HG02970 (cell line): ENCODE measurements at regions not wholly inside any gene's neighbourhood (a gene's known extent, or its start where the extent isn't known, plus 50 kb on each side); places are given as distances from the start of the nearest gene placed in this dataset.
"Not testable (repeated sequence)": the region's sequence is repeated elsewhere in the genome, so short reads cannot be mapped to it uniquely, and the experiment has no call there.

Source experiments
- ATAC-seq: cut with Tn5 transposase; IDR thresholded peaks from one replicate; pipeline ENCODE4 v1.9.1; 2021; ENCODE audit warnings: mild to moderate bottlenecking, moderate library complexity, moderate number of reproducible peaks; ENCODE audit not compliant: unreplicated experiment, low FRiP score

DNA sequence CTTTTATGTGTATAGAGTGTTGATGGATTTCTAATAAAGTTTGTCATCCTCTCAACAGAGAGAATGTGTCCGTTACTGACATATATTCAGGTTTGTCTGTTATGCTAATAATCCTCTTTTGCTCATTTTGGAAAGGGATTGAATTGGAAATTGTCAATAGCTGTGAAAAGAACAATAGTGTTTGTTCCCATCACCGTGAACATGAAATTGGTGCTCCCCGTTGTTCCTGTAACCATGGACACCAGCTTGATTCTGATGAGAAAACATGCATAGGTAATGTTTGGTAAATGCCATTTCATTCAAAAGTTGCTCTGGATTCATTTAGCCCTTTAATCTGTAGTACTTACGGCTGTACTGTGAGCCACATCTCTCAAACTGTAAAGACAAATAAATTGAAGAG, 707.0 kb upstream of the GOLIM4 start:
- no peak for ATAC-seq

DNA sequence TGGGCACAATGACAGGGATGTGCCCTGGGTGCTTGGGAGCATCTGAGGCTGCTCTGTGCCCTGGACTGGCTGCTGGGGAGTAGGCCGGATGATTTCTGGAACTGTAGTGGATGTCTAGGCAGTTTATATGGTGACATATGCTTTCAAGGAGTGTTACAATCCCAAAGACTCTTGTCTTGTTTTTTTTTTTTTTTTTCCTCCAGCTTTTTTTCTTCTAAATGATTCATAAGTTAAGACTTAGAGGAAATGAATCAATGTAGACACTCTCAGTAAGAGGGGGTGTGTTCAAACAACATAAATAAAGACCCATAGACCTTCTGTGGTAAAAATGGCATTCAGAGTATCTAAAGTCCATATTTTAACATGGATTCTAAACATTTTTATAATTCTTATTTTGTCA, 706.1 kb upstream of the GOLIM4 start:
- ATAC-seq = no peak

DNA sequence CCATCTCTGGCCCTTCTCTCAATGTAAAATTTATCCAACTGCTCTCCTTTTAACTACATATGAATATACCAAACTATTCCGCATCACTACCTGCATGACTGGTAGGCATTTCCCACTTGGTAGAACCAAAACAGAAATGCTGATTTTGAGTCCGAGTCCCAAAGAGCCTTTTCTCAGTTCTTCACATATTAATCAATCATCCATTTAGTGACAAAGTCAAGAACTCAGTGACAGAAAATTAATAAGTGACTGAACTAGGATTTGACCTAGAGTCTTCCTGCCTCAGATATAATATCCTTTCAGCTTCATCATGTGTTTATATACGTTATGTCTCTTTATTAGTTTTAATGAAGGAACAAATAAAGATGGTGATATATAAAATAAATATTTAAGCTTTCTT, 700.6 kb upstream of the GOLIM4 start:
- ATAC-seq = no peak

DNA sequence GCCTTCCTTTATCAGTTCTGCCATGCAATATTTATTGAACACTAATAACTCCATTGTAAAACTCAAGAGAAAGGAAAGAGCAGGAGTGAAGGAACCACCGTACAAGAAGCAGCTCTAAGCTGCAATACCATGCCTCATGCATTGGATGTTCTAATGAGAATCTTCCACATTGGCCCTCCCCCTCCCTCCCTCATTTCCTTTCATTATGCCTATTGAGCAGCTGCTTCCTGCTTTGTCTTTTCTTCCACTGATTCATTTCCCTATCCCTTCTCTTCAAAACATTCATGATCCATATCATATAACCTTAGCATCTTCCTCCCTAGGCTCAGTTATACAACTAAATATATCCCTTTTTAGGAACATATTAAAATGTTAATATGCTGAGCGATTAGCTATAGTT, 698.7 kb upstream of the GOLIM4 start:
- ATAC-seq = no peak

DNA sequence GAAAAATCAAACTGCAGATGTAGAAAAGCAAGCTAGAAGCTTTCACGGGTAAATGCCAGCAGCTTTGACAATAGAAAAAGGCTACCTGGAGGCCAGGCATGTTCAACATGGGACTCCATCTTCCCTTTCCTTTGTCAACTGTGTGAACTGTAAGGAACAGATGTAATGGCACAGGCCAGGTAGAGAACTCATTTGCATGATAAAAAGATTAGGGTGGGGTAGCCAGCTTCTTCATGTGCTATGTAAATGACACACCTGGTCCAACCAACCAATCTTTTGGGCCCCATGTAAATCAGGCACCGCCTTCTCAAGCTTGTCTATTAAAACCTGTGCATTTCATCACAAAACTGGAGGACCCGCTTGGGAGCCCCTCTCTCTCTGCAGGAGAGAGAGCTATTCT, 686.5 kb upstream of the GOLIM4 start:
- ATAC-seq = no peak

DNA sequence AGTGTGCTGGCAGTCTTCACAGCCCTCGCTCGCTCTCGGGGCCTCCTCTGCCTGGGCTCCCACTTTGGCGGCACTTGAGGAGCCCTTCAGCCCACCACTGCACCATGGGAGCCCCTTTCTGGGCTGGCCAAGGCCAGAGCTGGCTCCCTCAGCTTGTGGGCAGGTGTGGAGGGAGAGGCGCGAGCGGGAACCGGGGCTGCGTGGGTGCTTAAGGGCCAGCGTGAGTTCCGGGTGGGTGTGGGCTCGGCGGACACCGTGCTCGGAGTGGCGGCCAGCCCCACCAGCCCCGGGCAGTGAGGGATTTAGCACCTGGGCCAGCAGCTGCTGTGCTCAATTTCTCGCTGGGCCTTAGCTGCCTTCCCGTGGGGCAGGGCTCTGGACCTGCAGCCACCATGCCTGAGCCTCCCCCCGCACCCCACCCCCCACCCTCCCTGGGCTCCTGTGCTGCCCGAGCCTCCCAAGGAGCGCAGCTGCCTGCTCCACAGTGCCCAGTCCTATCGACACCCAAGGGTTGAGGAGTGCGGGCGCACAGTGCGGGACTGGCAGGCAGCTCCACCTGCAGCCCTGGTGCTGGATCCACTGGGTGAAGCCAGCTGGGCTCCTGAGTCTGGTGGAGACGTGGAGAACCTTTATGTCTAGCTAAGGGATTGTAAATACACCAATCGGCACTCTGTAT, 684.4 kb upstream of the GOLIM4 start:
- ATAC-seq = not testable (repeated sequence)

DNA sequence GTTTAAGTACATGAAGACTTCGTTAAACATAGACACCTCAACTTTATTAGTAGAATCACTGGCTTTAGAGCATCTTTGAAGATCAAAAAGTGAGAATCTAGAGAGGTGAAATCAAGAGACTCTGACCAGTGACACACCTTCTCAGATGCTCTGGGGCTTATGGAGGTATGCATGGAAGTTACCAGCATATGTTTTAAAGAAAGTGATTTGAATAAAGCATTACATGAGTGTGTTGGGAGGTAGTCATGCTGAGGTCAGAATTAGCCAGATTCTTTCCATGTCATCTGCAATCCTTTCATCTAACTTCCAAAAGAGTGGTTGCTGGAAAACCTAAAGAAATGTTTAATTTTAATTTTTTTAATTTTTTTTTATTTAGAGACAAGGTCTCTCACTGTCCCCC, 658.0 kb upstream of the GOLIM4 start:
- no peak for ATAC-seq

DNA sequence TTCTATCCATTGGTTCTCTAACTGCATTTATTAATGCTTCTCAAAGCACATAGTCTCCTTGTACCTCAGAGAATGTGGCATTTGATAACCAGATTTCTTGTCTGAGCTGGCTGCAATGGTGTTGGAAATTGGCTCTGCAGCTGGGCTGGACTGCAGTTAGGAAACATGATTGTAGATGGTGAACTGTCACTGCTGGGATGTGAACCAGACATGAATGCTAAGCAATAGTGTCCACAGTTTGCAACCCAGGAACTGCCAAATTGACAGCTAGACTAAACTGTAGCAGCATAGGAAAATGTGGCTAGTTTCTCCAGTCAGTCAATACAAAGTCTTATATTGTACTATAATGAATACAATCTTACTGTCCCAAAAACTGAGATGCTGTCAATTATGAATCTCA, 656.6 kb upstream of the GOLIM4 start:
- no peak for ATAC-seq

DNA sequence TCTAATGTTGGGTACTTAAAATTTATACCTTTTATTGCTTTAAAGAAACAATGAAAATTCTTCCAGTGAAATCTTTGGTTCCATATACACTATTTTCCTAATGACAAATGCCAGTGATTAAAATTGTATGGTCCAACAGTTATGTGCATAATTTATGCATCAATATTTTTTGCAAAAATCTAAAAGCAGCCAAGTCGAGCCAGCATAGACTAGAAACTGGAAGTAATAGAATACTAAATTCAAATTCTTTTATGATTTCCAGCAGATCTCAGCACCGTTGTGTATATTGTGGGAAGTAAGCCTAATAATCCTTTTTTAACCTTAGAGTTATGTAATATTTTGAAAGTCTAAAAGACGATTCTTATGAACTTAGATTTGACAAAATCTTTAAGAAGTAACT, 652.0 kb upstream of the GOLIM4 start:
- no peak for ATAC-seq

DNA sequence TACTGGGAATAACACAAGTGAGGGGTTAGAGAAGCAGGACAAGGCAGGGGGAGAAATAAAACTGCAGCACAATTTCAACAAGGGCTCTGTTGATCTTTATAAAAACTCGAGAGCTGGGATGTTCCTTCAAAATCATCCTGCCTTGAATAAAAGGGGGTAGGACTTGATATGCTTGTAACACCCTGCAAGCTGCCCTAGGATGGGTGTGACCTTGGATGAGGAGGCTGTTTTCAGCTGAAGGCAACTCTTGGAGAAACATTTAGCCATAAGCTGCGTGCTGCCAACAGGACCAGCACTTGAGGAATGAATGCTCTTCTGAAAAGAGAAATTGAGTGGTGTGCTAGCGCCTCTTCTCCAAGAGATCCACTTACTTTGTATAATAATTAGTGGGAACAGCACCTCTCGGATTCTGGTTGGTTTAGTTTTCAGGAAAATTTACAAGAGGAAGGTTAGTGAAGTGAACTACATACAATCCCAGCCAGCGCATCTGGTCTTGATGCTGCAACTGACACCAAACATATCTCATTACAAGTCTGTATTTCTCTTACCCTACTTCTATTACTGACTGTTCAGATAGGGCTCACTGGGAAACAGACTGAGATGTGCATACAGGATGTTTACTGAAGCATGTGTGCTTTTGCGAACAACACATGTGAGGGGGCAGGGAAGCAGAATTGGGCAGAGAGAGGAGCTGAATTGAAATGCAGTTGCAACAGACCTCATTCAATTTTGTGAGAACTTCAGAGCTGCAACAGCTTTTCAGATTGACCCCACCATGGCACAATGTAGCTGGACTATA, 643.0 kb upstream of the GOLIM4 start:
- ATAC-seq = no peak

DNA sequence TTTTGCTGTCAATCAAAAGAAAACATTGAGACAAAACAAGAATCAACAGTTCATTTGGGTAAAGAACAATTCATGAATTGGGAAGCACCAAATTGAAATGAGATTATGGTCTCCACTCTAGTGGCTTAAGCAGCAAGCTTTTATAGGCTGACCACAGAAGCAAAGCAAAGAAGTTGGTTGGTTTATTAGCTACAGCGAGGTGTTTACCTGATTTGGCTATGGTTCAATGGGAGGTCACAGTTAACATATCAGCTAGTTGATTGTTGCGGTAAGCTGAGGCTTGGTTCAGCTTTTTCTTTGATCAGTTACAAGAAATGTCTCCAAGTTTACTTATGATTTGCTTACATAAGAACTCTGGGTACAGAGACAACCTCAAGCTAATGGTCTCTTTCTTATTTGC, 640.5 kb upstream of the GOLIM4 start:
- no peak for ATAC-seq

DNA sequence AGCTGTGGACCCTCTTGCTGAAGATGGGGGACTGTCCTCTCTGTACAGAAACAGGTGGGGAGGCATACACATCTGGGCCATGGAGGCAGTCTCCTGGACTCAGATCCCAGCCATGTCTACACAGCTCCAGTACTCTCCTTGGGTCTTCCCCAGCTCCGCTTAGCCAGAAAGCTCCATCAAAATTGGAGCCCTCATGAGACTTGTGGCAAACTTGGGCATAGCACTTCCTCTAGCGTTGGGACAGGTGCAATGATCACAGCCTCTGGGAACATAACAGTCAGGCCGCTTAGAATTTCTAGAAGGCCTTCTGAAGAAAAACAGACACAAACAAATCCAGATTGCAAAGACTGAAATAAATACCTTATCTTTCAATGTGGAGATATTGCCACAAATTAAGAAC, 634.3 kb upstream of the GOLIM4 start:
- no peak for ATAC-seq

DNA sequence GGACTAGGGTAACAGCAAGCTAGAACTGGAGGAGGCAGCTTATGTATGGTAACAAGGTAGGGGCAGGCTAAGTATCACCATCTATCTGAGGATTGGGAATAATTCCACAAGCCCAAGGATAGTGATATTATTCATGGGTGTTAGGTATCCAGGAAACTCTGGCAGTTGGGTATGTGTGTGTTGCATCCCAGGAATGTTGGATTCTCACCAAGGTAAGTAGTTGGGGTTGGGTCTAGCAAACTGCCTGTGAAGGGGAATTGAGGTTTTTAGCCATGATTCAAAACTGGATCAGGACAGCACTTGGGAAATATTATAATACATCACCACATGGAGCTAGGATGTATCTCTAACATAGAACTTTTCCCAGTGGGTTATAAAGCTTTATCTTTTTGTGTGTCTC, 626.4 kb upstream of the GOLIM4 start:
- no peak for ATAC-seq

DNA sequence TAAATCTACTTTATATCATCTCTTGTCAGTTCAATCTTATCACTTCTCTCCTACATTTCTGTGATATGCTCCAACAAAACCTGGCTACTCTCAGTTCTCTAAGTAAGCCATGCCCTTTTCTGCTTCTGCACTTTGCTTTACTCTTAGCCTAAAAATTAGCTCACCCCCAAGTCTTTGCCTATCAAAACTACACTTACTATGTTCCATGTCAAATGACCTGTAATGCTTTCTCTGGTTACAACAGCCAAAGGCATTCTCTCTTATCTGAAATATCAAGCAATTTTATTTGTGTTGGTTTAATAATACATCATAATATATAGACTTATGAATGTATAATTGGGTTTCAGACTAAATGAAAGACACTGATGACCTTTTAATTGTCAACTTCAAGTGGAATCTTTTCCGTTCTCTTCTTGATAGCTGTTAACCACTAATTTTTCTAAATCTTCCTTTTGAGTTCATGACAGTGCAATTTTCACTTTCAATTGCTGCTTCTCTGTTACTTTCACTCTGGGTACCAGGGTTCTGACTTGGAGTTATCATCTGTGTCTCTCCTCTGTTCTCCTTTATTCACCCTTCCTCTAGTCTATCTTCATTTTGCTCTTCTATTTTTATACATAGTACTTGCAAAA, 619.0 kb upstream of the GOLIM4 start:
- ATAC-seq = peak; percentile 94

DNA sequence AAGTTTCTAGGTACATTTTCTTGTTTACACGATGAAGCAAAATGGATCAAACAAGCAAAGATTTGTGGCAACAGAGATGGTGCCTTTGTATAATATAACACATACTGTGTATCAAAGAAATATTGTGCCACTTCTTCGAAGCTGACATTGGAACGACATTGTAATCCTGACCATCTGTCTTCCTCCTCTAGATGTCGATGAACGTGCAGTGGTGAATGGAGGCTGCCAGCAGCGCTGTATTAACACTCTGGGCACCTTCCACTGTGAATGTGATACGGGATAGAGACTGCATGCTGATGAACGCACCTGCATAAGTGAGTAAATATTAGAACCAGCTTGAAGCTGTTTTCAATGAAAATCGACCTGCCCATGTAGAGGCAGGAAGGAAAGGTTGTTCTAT, 613.3 kb upstream of the GOLIM4 start:
- ATAC-seq = no peak

DNA sequence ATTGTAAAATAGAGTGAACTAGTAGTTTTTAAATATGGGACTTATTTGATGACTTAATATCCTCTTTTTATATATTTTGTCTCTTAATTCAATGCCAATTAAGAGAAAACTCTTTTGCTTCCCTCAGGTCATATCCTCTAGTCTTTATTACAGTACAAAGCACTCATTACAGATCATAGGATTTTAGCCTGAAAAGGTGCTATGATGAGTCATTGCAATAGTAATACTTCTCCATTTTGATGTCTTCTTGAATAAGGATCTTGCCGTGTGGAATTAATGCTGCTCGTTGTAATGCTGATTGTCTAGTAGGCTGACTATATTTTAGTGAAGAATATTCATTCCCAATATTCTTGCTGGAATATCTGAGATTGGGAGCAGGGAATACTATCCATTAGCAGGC, 612.2 kb upstream of the GOLIM4 start:
- ATAC-seq = no peak

DNA sequence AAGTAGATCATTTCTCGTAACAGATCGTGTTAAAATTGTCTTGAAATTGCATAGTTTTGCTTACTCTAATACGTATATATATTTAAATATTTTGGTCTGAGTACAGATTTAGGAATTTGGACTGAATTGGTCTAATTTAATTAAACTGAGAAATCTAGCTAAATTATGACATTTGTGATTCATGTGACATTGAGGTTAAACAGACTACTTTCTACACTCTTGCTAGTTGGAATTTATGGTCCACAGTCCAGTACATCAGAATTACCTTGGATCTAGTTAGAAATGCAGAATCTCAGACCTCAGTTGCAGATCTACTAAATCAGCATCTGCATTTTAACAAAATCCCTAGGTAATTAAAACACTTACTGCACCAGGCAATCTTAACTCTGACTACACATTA, 609.7 kb upstream of the GOLIM4 start:
- ATAC-seq = no peak

DNA sequence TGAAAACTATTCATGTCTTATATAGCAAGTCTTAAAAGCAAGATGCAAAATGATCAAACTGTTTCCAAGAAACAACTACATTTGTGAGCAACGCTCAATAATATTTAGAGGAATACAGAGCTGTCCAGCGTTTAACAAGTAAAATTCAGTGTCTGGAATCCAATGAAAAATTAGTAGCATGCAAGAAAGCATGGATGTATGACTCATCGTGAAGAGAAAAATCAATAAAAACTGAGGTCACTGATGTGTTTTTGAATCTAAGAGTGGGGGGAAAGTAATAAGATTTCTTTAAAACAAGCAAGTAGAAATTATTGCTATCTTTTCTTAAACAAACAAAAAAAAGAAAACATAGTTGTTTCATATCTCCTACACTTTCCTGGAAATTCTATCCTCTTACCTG, 600.3 kb upstream of the GOLIM4 start:
- no peak for ATAC-seq

DNA sequence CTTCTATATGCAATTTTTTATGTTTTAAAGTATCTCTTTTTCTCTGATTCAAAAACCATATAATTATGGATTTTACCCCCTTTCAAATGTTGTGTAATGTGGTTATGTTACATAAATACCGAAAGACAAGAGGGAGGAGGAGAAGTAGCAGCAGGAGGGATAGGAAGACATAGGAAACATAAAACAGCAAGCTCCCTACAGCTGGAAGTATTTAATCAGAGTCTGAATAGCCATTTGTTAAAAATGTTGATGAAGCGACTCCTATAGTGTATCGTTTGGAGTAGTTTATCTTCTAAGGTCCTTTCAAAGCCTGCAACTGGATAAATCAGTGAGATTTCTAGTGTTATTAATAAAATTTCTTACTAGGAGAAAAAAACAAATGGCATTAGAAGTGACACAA, 598.1 kb upstream of the GOLIM4 start:
- no peak for ATAC-seq

DNA sequence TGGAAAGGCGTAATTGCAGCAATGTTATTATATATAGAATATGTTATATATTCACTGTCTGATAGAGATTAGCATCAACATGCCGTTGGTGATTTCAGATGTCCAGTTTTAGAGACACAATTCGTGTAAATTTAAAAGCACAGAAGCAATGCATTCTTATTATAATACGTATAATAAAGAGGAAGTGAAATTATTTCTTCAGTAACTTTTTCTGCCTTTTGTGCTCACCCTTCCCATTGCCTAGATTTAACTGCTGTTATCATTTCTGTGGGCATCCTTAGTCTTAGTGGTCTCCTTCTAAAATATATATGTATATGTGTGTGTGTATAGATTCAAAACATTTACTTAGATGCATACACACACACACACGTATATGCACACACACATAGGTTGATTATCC, 592.5 kb upstream of the GOLIM4 start:
- no peak for ATAC-seq

DNA sequence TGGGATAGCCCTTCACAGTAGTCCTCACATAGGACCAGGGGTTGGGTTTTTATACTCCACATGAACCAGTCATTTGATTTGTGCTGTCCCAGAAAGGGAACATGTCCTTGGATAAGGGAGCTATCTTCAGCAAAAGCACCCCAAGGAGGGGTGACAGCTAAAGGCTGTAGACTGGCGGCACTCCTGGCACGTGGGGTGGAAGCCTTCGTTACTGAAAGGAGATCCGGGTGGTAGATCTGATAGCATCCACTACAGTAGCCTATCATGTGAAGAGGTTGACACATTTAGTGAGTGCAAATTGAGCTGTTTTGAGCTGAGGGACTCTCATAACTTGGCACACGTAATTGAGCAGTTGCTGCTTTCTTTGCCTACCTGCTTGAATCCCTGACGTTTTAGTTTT, 588.8 kb upstream of the GOLIM4 start:
- no peak for ATAC-seq

DNA sequence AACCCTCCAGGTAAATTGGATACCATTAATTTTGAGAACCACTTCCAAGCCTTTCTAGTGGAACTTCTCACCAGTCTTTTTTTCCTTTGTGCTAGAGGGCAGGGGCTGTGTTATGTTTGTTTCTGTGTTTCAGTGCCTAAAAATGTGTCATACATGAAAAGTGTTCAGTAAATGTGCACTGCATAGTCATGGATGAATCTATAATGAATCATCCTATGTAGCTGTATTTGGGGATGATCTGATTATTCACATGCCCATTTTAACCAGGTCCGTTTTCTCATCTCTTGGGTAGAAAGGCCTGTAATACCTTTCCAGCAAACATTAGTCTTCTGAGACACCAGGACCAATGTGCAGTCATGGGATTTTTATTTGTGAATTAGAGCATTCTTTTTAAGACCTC, 583.0 kb upstream of the GOLIM4 start:
- ATAC-seq = no peak
